ENCODE measurements at regions not wholly inside any gene's neighbourhood (a gene's known extent, or its start where the extent isn't known, plus 50 kb on each side); places are given as distances from the start of the nearest gene placed in this dataset.

DNA sequence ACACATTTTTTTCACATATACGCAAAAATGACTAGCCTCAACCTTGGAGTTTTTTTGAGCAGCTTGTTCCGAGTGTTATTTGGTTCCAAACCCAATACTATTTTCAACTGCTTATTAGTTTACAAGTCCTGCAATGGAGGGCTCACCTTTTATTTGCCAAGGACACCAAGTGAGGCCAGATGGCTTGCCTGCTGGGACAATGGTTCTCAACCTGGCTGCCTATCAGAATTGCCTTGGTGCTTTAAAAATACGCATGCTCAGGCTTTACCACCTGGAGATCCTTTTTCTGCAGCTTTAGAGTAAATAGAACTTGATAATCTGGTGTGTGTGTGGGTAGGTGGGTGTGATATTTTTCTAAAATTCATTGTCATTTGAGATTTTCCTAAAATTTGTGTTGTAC lies 276.8 kb downstream of the MTERF1 start:
- TF ChIP-seq, protein P1, sequence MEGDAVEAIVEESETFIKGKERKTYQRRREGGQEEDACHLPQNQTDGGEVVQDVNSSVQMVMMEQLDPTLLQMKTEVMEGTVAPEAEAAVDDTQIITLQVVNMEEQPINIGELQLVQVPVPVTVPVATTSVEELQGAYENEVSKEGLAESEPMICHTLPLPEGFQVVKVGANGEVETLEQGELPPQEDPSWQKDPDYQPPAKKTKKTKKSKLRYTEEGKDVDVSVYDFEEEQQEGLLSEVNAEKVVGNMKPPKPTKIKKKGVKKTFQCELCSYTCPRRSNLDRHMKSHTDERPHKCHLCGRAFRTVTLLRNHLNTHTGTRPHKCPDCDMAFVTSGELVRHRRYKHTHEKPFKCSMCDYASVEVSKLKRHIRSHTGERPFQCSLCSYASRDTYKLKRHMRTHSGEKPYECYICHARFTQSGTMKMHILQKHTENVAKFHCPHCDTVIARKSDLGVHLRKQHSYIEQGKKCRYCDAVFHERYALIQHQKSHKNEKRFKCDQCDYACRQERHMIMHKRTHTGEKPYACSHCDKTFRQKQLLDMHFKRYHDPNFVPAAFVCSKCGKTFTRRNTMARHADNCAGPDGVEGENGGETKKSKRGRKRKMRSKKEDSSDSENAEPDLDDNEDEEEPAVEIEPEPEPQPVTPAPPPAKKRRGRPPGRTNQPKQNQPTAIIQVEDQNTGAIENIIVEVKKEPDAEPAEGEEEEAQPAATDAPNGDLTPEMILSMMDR (IDR thresholded peaks at IDR 0.05): no peak
- H3K27ac ChIP-seq: no peak overlapping the region
- no peak overlapping the region for H3K4me3 ChIP-seq (ENCODE audit: low read depth, low read length)
- H3K4me1 ChIP-seq: no peaks in the 10 kb centered on the region
- no peaks in the 10 kb centered on the region for H3K9me3 ChIP-seq (ENCODE audit: control insufficient read depth, low read length)
- H3K79me2 ChIP-seq: no peaks in the 10 kb centered on the region
- H3K36me3 ChIP-seq (ENCODE audit: control insufficient read depth, insufficient read depth, low read length): no peaks in the 10 kb centered on the region
- no peak overlapping the region for H3K9ac ChIP-seq
- no peaks in the 10 kb centered on the region for H3K27me3 ChIP-seq (ENCODE audit: control insufficient read depth, insufficient read depth, low read length)
- no peak overlapping the region for H3K4me2 ChIP-seq (ENCODE audit: low read length)
- no peak overlapping the region for H2AFZ ChIP-seq

DNA sequence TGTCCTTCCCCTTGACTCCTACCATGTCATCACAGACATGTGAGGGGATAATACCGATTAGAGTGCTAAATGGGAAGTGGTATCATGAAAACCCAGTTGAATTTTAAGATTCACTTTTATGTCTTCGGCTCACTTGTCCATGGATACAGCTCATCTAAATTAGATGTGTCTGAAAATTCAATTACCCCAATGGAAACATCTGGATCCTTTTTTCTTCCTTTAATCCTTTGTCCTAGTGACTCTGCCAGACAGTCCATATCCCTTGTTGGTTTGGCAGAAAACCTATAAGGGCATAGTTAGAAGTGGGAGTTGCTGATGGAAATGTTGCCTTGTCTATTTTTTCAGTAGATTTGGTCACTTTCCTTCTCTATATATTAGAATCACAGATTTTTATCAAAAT lies 271.9 kb downstream of the MTERF1 start:
- H3K4me3 ChIP-seq (ENCODE audit: low read depth, low read length): no peak overlapping the region
- H3K27ac ChIP-seq: no peak overlapping the region
- no peak overlapping the region for H2AFZ ChIP-seq
- H3K9me3 ChIP-seq (ENCODE audit: control insufficient read depth, low read length): no peaks in the 10 kb centered on the region
- no peaks in the 10 kb centered on the region for H3K27me3 ChIP-seq (ENCODE audit: control insufficient read depth, insufficient read depth, low read length)
- H3K4me1 ChIP-seq: no peaks in the 10 kb centered on the region
- H3K79me2 ChIP-seq: no peaks in the 10 kb centered on the region
- no peak overlapping the region for H3K4me2 ChIP-seq (ENCODE audit: low read length)
- TF ChIP-seq, protein P1 (IDR thresholded peaks at IDR 0.05): no peak
- no peak overlapping the region for H3K9ac ChIP-seq
- H3K36me3 ChIP-seq (ENCODE audit: control insufficient read depth, insufficient read depth, low read length): no peaks in the 10 kb centered on the region

DNA sequence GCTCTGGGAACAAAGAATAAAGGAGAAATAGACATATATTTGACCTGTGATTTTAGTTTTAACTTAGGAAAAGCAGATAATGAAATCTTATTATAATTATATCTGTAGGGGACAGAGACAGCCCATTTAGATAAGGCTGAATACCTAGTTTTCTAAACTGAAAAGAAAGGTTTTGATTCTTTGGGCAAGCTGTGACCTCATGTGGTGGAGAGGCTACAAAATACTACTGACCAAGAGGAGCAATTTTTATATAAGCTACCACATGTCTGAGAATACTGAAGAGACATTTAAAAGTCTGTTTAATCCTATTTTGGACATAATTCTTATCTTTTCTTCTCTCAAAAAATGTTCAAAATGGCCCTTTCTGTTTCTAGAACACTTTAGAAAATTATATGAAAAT lies 271.0 kb downstream of the MTERF1 start:
- no peak overlapping the region for H3K4me2 ChIP-seq (ENCODE audit: low read length)
- H3K4me1 ChIP-seq: no peaks in the 10 kb centered on the region
- no peaks in the 10 kb centered on the region for H3K79me2 ChIP-seq
- no peaks in the 10 kb centered on the region for H3K9me3 ChIP-seq (ENCODE audit: control insufficient read depth, low read length)
- H3K4me3 ChIP-seq (ENCODE audit: low read depth, low read length): no peak overlapping the region
- TF ChIP-seq, protein P1 (IDR thresholded peaks at IDR 0.05): no peak
- H3K27me3 ChIP-seq (ENCODE audit: control insufficient read depth, insufficient read depth, low read length): no peaks in the 10 kb centered on the region
- no peak overlapping the region for H3K9ac ChIP-seq
- no peaks in the 10 kb centered on the region for H3K36me3 ChIP-seq (ENCODE audit: control insufficient read depth, insufficient read depth, low read length)
- no peak overlapping the region for H3K27ac ChIP-seq
- no peak overlapping the region for H2AFZ ChIP-seq

DNA sequence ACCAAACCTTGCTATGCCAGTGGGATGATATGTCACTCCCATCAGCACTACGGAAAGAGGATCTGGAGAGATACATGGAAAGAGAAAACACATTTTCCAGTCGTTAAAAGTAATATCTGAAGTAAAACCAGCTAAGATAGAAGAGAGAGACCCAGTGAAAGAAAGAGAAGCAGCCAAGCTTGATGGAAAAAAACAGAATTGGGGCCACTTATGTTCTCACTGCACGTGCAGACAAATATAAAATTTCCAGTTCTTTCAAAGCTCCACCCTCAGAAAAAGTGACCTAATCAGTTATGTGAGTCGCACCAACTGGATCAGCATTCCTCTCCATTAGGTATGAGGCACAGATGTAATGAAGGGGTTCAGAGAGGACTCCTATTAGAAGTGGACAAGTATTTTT lies 266.1 kb downstream of the MTERF1 start:
- Histone ChIP-seq H3K9ac (no peak overlapping the region), H3K36me3 (ENCODE audit: control insufficient read depth, insufficient read depth, low read length) (no peaks in the 10 kb centered on the region), H3K4me1 (no peaks in the 10 kb centered on the region), H3K79me2 (no peaks in the 10 kb centered on the region), H3K27ac (no peak overlapping the region), H3K4me2 (ENCODE audit: low read length) (no peak overlapping the region), H3K4me3 (ENCODE audit: low read depth, low read length) (no peak overlapping the region), H2AFZ (no peak overlapping the region), H3K27me3 (ENCODE audit: control insufficient read depth, insufficient read depth, low read length) (no peaks in the 10 kb centered on the region), H3K9me3 (ENCODE audit: control insufficient read depth, low read length) (no peaks in the 10 kb centered on the region)
- TF ChIP-seq, protein P1 (IDR thresholded peaks at IDR 0.05): no peak
